Astrocyte (in vitro differentiated cells and primary cell): ENCODE measurements at regions not wholly inside any gene's neighbourhood (a gene's known extent, or its start where the extent isn't known, plus 50 kb on each side); places are given as distances from the start of the nearest gene placed in this dataset.

Experiments
- DNase-seq: peaks from one replicate; pipeline ENCODE4 v3.0.0-alpha.2; 2010; ENCODE audit warnings: low read depth
- FAIRE-seq: peaks from 2 replicates; lab custom pipeline; 2011; peaks lifted over from hg19 to GRCh38; lab: Jason Lieb, UNC
- H2AFZ ChIP-seq: 2 replicates; pipeline ENCODE4 v1.6.0; 2012; ENCODE audit warnings: low read depth, low read length, inconsistent platforms
- H3K27ac ChIP-seq: 2 replicates; pipeline ENCODE4 v1.5.1; 2011; ENCODE audit warnings: low read depth, low read length, inconsistent platforms
- H3K27me3 ChIP-seq: 2 replicates; pipeline ENCODE4 v1.6.0; 2011; ENCODE audit warnings: low read length, inconsistent platforms; ENCODE audit not compliant: insufficient read depth
- H3K36me3 ChIP-seq: 2 replicates; pipeline ENCODE4 v1.5.1; 2011; ENCODE audit warnings: low read length, inconsistent platforms; ENCODE audit not compliant: insufficient read depth
- H3K4me1 ChIP-seq: 2 replicates; pipeline ENCODE4 v1.5.1; 2011; ENCODE audit warnings: low read length, inconsistent platforms; ENCODE audit not compliant: insufficient read depth
- H3K4me2 ChIP-seq: 2 replicates; pipeline ENCODE4 v1.6.0; 2012; ENCODE audit warnings: low read length, inconsistent platforms
- H3K4me3 ChIP-seq: 2 replicates; pipeline ENCODE4 v1.5.1; 2011; ENCODE audit warnings: low read depth, mild to moderate bottlenecking, low read length, inconsistent platforms; ENCODE audit not compliant: insufficient read depth
- H3K79me2 ChIP-seq: 2 replicates; pipeline ENCODE4 v1.6.0; 2012; ENCODE audit warnings: mild to moderate bottlenecking, low read length, inconsistent platforms; ENCODE audit not compliant: insufficient read depth
- H3K9ac ChIP-seq: 2 replicates; pipeline ENCODE4 v1.6.0; 2012; ENCODE audit warnings: mild to moderate bottlenecking, low read length, inconsistent platforms
- H3K9me3 ChIP-seq: 2 replicates; pipeline ENCODE4 v1.5.1; 2012; ENCODE audit warnings: low read depth, mild to moderate bottlenecking, low read length, inconsistent platforms; ENCODE audit not compliant: insufficient read depth
- H4K20me1 ChIP-seq: 2 replicates; pipeline ENCODE4 v1.6.0; 2012; ENCODE audit warnings: low read length, inconsistent platforms; ENCODE audit not compliant: insufficient read depth
- H3K27ac Mint-ChIP-seq: one replicate; pipeline ENCODE4 v1.8.0; 2021; ENCODE audit warnings: mild to moderate bottlenecking, mixed read lengths; ENCODE audit not compliant: unreplicated experiment
- H3K27me3 Mint-ChIP-seq: one replicate; pipeline ENCODE4 v1.8.0; 2021; ENCODE audit warnings: low read depth, mixed read lengths; ENCODE audit not compliant: unreplicated experiment
- H3K36me3 Mint-ChIP-seq: one replicate; pipeline ENCODE4 v1.8.0; 2021; ENCODE audit warnings: low read depth, mixed read lengths; ENCODE audit not compliant: unreplicated experiment
- H3K4me1 Mint-ChIP-seq: one replicate; pipeline ENCODE4 v1.8.0; 2021; ENCODE audit warnings: low read depth, mixed read lengths; ENCODE audit not compliant: unreplicated experiment
- H3K4me3 Mint-ChIP-seq: one replicate; pipeline ENCODE4 v1.8.0; 2021; ENCODE audit warnings: mild to moderate bottlenecking, moderate library complexity, mixed read lengths; ENCODE audit not compliant: unreplicated experiment
- H3K9me3 Mint-ChIP-seq: one replicate; pipeline ENCODE4 v1.8.0; 2021; ENCODE audit warnings: mild to moderate bottlenecking, mixed read lengths; ENCODE audit not compliant: unreplicated experiment
- EZH2 ChIP-seq: IDR thresholded peaks from 2 replicates; pipeline ENCODE4 v1.6.1; 2012; ENCODE audit warnings: mild to moderate bottlenecking, low read length, inconsistent platforms; ENCODE audit not compliant: insufficient read depth
- TF ChIP-seq, protein P1 (sequence below): IDR thresholded peaks from 2 replicates; pipeline ENCODE4 v1.5.1; 2011; ENCODE audit warnings: low read depth, mild to moderate bottlenecking, inconsistent platforms, low read length, moderate library complexity; ENCODE audit not compliant: insufficient read depth

DNA sequence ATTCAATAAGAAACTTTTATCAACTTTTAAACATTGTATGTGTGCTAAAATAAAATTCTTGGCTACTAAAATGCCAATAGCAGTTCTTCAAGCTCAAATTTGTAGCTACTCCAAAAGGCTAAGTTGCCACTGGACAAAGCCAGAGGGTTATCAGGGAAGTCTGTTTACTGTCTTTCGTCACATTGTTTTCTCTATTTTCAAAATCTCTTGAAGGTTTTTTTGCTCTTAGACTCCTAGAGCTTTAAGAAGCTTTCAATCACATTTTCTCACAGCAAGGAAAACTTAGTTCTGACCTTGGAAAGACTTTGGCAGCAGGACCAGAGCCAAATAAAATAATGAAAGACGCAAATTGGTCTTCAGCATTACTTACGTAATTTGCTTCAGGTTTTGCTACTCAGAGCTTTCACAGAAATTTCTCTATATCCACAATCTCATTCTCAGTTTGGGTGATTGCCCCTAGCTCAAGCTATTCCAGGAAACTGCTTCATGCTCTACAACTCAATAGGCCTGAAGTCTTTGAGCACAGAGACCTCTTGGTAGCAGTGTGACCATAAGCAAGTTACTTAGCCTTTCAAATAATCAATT is 257.7 kb downstream of the GABRG2 start:
- H4K20me1 ChIP-seq: no peaks in the 10 kb centered on the region
- no peaks in the 10 kb centered on the region for H3K4me1 Mint-ChIP-seq
- H3K4me2 ChIP-seq: no peak overlapping the region
- no peaks in the 10 kb centered on the region for H3K79me2 ChIP-seq
- H3K4me1 ChIP-seq: no peaks in the 10 kb centered on the region
- H3K4me3 ChIP-seq: no peak overlapping the region
- no peak overlapping the region for H3K27ac ChIP-seq
- no peak for TF ChIP-seq EZH2
- TF ChIP-seq, protein P1, sequence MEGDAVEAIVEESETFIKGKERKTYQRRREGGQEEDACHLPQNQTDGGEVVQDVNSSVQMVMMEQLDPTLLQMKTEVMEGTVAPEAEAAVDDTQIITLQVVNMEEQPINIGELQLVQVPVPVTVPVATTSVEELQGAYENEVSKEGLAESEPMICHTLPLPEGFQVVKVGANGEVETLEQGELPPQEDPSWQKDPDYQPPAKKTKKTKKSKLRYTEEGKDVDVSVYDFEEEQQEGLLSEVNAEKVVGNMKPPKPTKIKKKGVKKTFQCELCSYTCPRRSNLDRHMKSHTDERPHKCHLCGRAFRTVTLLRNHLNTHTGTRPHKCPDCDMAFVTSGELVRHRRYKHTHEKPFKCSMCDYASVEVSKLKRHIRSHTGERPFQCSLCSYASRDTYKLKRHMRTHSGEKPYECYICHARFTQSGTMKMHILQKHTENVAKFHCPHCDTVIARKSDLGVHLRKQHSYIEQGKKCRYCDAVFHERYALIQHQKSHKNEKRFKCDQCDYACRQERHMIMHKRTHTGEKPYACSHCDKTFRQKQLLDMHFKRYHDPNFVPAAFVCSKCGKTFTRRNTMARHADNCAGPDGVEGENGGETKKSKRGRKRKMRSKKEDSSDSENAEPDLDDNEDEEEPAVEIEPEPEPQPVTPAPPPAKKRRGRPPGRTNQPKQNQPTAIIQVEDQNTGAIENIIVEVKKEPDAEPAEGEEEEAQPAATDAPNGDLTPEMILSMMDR: no peak
- no peaks in the 10 kb centered on the region for H3K36me3 ChIP-seq
- no peak overlapping the region for H3K4me3 Mint-ChIP-seq
- H3K27me3 ChIP-seq: no peaks in the 10 kb centered on the region
- no peak overlapping the region for H3K9ac ChIP-seq
- no peak overlapping the region for H2AFZ ChIP-seq
- peaks cover 5% of the 10 kb centered on the region for H3K9me3 Mint-ChIP-seq
- H3K36me3 Mint-ChIP-seq: no peaks in the 10 kb centered on the region
- H3K27me3 Mint-ChIP-seq: peaks cover 2% of the 10 kb centered on the region
- FAIRE-seq (no peak), DNase-seq (no peak)
- no peaks in the 10 kb centered on the region for H3K9me3 ChIP-seq
- no peak overlapping the region for H3K27ac Mint-ChIP-seq

DNA sequence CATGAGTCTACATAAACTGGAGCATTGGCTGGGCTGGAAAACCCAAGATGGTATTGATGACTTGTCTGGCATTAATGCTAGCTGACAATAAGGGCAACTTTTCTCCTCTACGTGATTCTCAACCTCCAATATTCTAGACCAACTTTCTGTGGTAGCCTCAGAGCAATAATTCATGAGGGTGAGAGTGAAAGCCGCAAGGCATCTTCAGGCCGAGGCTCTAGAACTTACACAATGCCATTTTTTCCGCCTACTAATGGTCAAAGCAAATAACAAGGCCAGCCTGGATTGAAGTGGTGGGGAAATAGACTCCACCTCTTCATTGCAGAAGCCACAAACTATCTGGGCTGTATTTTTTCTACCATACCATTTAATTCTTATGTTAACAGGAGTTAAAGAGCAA is 267.4 kb downstream of the GABRG2 start:
- H3K36me3 ChIP-seq: no peaks in the 10 kb centered on the region
- H3K79me2 ChIP-seq: no peaks in the 10 kb centered on the region
- no peak overlapping the region for H3K4me2 ChIP-seq
- H3K36me3 Mint-ChIP-seq: no peaks in the 10 kb centered on the region
- no peak overlapping the region for H2AFZ ChIP-seq
- no peak overlapping the region for H3K9ac ChIP-seq
- FAIRE-seq: no peak
- no peaks in the 10 kb centered on the region for H3K4me1 ChIP-seq
- DNase-seq: no peak
- no peaks in the 10 kb centered on the region for H3K4me1 Mint-ChIP-seq
- H3K4me3 ChIP-seq: no peak overlapping the region
- H4K20me1 ChIP-seq: no peaks in the 10 kb centered on the region
- no peak overlapping the region for H3K27ac ChIP-seq
- H3K27me3 ChIP-seq: no peaks in the 10 kb centered on the region
- no peak overlapping the region for H3K4me3 Mint-ChIP-seq
- H3K9me3 ChIP-seq: no peaks in the 10 kb centered on the region
- no peaks in the 10 kb centered on the region for H3K9me3 Mint-ChIP-seq
- no peaks in the 10 kb centered on the region for H3K27me3 Mint-ChIP-seq
- H3K27ac Mint-ChIP-seq: no peak overlapping the region
- TF ChIP-seq EZH2: no peak
- TF ChIP-seq, protein P1: no peak

DNA sequence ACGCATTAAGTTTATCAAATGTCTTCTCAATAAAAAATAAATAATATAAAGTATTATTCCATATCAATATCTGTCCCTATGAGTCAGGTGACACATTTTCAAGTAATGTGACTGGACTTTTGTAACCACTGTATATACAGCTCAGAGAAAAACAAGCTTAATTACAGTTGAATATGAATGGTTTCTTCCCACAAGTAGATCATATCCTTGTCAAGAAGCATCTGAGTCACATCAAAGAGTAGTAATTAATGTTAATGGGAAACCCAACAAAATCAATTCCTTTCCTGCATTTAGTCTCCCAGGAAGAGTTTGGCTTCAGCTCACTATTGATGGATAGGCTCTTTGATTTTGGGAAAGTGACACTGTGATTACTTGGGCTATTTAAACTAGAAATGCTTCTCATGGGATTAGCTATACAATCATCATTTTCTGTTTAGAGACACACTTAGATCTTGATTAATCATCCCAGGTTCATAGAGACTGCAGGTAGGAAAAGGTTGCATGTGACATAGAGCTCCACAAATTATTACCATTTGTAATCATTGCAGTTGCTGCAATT is 292.9 kb downstream of the GABRG2 start:
- Mint-ChIP-seq H3K4me1 (no peaks in the 10 kb centered on the region), H3K36me3 (no peaks in the 10 kb centered on the region), H3K27me3 (no peaks in the 10 kb centered on the region), H3K27ac (no peak overlapping the region), H3K9me3 (peaks cover 4% of the 10 kb centered on the region), H3K4me3 (no peak overlapping the region)
- FAIRE-seq: no peak
- H2AFZ ChIP-seq: no peak overlapping the region
- no peak overlapping the region for H3K4me2 ChIP-seq
- H3K9ac ChIP-seq: no peak overlapping the region
- H3K4me3 ChIP-seq: no peak overlapping the region
- TF ChIP-seq EZH2: no peak
- TF ChIP-seq, protein P1: no peak
- no peaks in the 10 kb centered on the region for H4K20me1 ChIP-seq
- no peaks in the 10 kb centered on the region for H3K27me3 ChIP-seq
- no peaks in the 10 kb centered on the region for H3K4me1 ChIP-seq
- no peaks in the 10 kb centered on the region for H3K36me3 ChIP-seq
- H3K27ac ChIP-seq: no peak overlapping the region
- DNase-seq: no peak
- H3K79me2 ChIP-seq: no peaks in the 10 kb centered on the region
- H3K9me3 ChIP-seq: no peaks in the 10 kb centered on the region
